BLaER1 (cell line): ENCODE measurements at regions not wholly inside any gene's neighbourhood (a gene's known extent, or its start where the extent isn't known, plus 50 kb on each side); places are given as distances from the start of the nearest gene placed in this dataset.

ENCODE experiments used
- H3K27ac ChIP-seq: shearing (Covaris generic); formaldehyde crosslinking; 2 replicates; pipeline ENCODE4 v1.8.1; 2022
- H3K27me3 ChIP-seq: shearing (Covaris generic); formaldehyde crosslinking; 2 replicates; pipeline ENCODE4 v1.8.1; 2022
- H3K36me3 ChIP-seq: shearing (Covaris generic); formaldehyde crosslinking; 2 replicates; pipeline ENCODE4 v1.8.1; 2022
- H3K4me1 ChIP-seq: shearing (Covaris generic); formaldehyde crosslinking; 2 replicates; pipeline ENCODE4 v1.8.1; 2022
- H3K4me2 ChIP-seq: shearing (Covaris generic); formaldehyde crosslinking; 2 replicates; pipeline ENCODE4 v1.8.1; 2022
- H3K4me3 ChIP-seq: shearing (Covaris generic); formaldehyde crosslinking; 2 replicates; pipeline ENCODE4 v1.8.1; 2022
- H3K9ac ChIP-seq: shearing (Covaris generic); formaldehyde crosslinking; 2 replicates; pipeline ENCODE4 v1.8.1; 2022
- H3K9me3 ChIP-seq: shearing (Covaris generic); formaldehyde crosslinking; 2 replicates; pipeline ENCODE4 v1.8.1; 2022
- H4K20me1 ChIP-seq: shearing (Covaris generic); formaldehyde crosslinking; 2 replicates; pipeline ENCODE4 v1.8.1; 2022
- Cebpa-rat ChIP-seq: shearing (Covaris generic); IDR thresholded peaks from 2 replicates; pipeline ENCODE4 v1.8.1; 2022

- Histone ChIP-seq H3K4me2 (no peak overlapping the region), H3K4me3 (no peak overlapping the region), H3K9ac (no peak overlapping the region), H3K36me3 (no peaks in the 10 kb centered on the region), H4K20me1 (no peaks in the 10 kb centered on the region), H3K4me1 (peaks cover 16% of the 10 kb centered on the region), H3K27me3 (no peaks in the 10 kb centered on the region), H3K9me3 (no peaks in the 10 kb centered on the region), H3K27ac (no peak overlapping the region)
- TF ChIP-seq Cebpa-rat, result no peak
These were observed 196.0 kb upstream of the GPR12 start for GRCh38 chr13:26956522-26957142.

GRCh38 chr13:26954976-26955375 is 194.4 kb upstream of the GPR12 start:
- no peak overlapping the region for H3K4me3 ChIP-seq
- no peaks in the 10 kb centered on the region for H3K36me3 ChIP-seq
- no peaks in the 10 kb centered on the region; the same call in 1 of the 2 replicates for H3K27me3 ChIP-seq
- H3K4me1 ChIP-seq, result peaks cover 16% of the 10 kb centered on the region
- H4K20me1 ChIP-seq, result no peaks in the 10 kb centered on the region
- no peak overlapping the region for H3K27ac ChIP-seq
- no peaks in the 10 kb centered on the region for H3K9me3 ChIP-seq
- H3K4me2 ChIP-seq, result no peak overlapping the region
- no peak for TF ChIP-seq Cebpa-rat
- no peak overlapping the region for H3K9ac ChIP-seq

GRCh38 chr13:26953291-26953690 is 192.7 kb upstream of the GPR12 start:
- Histone ChIP-seq H3K27ac (no peak overlapping the region), H3K4me3 (no peak overlapping the region), H3K9ac (no peak overlapping the region), H3K36me3 (no peaks in the 10 kb centered on the region), H4K20me1 (no peaks in the 10 kb centered on the region), H3K9me3 (no peaks in the 10 kb centered on the region), H3K4me2 (no peak overlapping the region), H3K4me1 (peaks cover 16% of the 10 kb centered on the region), H3K27me3 (no peaks in the 10 kb centered on the region; the same call in 1 of the 2 replicates)
- no peak for TF ChIP-seq Cebpa-rat

GRCh38 chr13:26952551-26953143 is 192.1 kb upstream of the GPR12 start:
- Histone ChIP-seq H3K27me3 (no peaks in the 10 kb centered on the region; the same call in 1 of the 2 replicates), H3K4me3 (no peak overlapping the region), H3K9me3 (no peaks in the 10 kb centered on the region), H3K27ac (no peak overlapping the region), H3K4me1 (peaks cover 16% of the 10 kb centered on the region), H3K9ac (no peak overlapping the region), H4K20me1 (no peaks in the 10 kb centered on the region), H3K36me3 (no peaks in the 10 kb centered on the region), H3K4me2 (no peak overlapping the region)
- no peak for TF ChIP-seq Cebpa-rat

- TF ChIP-seq Cebpa-rat, result no peak
- no peaks in the 10 kb centered on the region; the same call in 1 of the 2 replicates for H3K27me3 ChIP-seq
- H3K27ac ChIP-seq, result no peak overlapping the region
- H4K20me1 ChIP-seq, result no peaks in the 10 kb centered on the region
- H3K4me1 ChIP-seq, result peaks cover 16% of the 10 kb centered on the region
- H3K36me3 ChIP-seq, result no peaks in the 10 kb centered on the region
- no peak overlapping the region for H3K9ac ChIP-seq
- no peak overlapping the region for H3K4me3 ChIP-seq
- H3K9me3 ChIP-seq, result no peaks in the 10 kb centered on the region
- no peak overlapping the region for H3K4me2 ChIP-seq
These were observed 191.1 kb upstream of the GPR12 start for GRCh38 chr13:26951581-26952177.

- no peak overlapping the region for H3K4me3 ChIP-seq
- H3K9me3 ChIP-seq, result no peaks in the 10 kb centered on the region
- H3K4me1 ChIP-seq, result peaks cover 16% of the 10 kb centered on the region
- H3K27ac ChIP-seq, result no peak overlapping the region
- H3K4me2 ChIP-seq, result no peak overlapping the region
- H4K20me1 ChIP-seq, result no peaks in the 10 kb centered on the region
- H3K9ac ChIP-seq, result no peak overlapping the region
- H3K27me3 ChIP-seq, result no peaks in the 10 kb centered on the region; the same call in 1 of the 2 replicates
- no peaks in the 10 kb centered on the region for H3K36me3 ChIP-seq
- no peak for TF ChIP-seq Cebpa-rat
These were observed 190.4 kb upstream of the GPR12 start for GRCh38 chr13:26950968-26951367.

GRCh38 chr13:26950546-26950945 is 190.0 kb upstream of the GPR12 start:
- TF ChIP-seq Cebpa-rat, result no peak
- Histone ChIP-seq H3K4me3 (no peak overlapping the region), H3K9ac (no peak overlapping the region), H3K4me2 (no peak overlapping the region), H3K9me3 (no peaks in the 10 kb centered on the region), H4K20me1 (no peaks in the 10 kb centered on the region), H3K27me3 (no peaks in the 10 kb centered on the region; the same call in 1 of the 2 replicates), H3K36me3 (no peaks in the 10 kb centered on the region), H3K4me1 (peaks cover 16% of the 10 kb centered on the region), H3K27ac (no peak overlapping the region)

- H3K9me3 ChIP-seq, result no peaks in the 10 kb centered on the region
- no peak overlapping the region for H3K4me3 ChIP-seq
- no peaks in the 10 kb centered on the region; the same call in 1 of the 2 replicates for H3K27me3 ChIP-seq
- H3K4me1 ChIP-seq, result peaks cover 16% of the 10 kb centered on the region
- no peak overlapping the region for H3K9ac ChIP-seq
- no peaks in the 10 kb centered on the region for H3K36me3 ChIP-seq
- H3K4me2 ChIP-seq, result no peak overlapping the region
- H3K27ac ChIP-seq, result no peak overlapping the region
- no peaks in the 10 kb centered on the region for H4K20me1 ChIP-seq
- no peak for TF ChIP-seq Cebpa-rat
These were observed 189.3 kb upstream of the GPR12 start for GRCh38 chr13:26949701-26950502.

GRCh38 chr13:26948353-26948752 is 187.8 kb upstream of the GPR12 start:
- Histone ChIP-seq H3K4me2 (no peak overlapping the region), H3K27ac (no peak overlapping the region), H3K36me3 (no peaks in the 10 kb centered on the region), H3K4me1 (0 out of 2 replicates have a peak, but pooled peaks cover 5% of the 10 kb centered on the region), H3K27me3 (no peaks in the 10 kb centered on the region; the same call in 1 of the 2 replicates), H3K9ac (no peak overlapping the region), H4K20me1 (no peaks in the 10 kb centered on the region), H3K4me3 (no peak overlapping the region), H3K9me3 (no peaks in the 10 kb centered on the region)
- no peak for TF ChIP-seq Cebpa-rat
